ENCODE measurements at regions not wholly inside any gene's neighbourhood (a gene's known extent, or its start where the extent isn't known, plus 50 kb on each side); places are given as distances from the start of the nearest gene placed in this dataset.

DNA sequence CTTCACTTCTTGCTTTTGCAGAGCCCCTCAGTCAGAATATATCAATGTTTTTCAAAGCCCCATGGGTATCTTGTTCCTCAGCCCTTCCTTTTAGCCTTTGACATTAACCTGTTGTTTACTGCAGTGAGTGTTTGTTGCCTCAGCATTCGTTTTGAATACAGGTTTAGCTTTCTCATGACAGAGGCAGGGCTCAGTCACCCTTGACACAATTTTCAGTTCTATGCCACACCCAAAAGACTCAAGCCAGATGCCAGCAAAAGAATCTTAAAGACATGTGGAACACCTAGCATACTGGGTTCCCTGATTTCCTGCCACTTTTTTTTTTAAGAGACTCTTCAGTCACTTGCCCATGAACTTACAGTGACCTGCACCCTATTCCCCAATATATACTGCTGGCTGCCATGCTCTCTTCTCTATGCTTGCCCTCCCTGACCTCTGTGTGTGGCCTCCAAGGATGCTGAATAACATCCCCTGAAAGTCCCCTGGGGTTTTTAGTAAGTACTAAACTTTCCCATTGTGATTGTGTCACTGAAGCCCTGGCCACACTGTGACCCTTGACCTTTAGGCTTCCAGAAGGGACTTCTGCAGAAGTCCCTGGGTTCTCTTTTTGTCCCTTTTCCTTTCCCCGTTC lies 1225.5 kb downstream of the TBC1D22A start:
- WGBS, 2 donors: 45 to 48% methylated on average over 2 of the region's 2 CpGs
- intact Hi-C loops (cut with DNase I): no loop called here
- no peak for DNase-seq
- no peak overlapping the region for H3K4me3 ChIP-seq
- no peaks in the 10 kb centered on the region for H3K36me3 ChIP-seq
- peaks cover 0 to 10% (median 1%) of the 10 kb centered on the region in 4 donors for H3K9me3 ChIP-seq
- no peak overlapping the region for H3K27ac ChIP-seq
- no peak for TF ChIP-seq EP300 (IDR thresholded peaks at IDR 0.05)
- no peaks in the 10 kb centered on the region for H3K27me3 ChIP-seq
- H3K4me1 ChIP-seq: peaks cover 0 to 7% (median 0%) of the 10 kb centered on the region in 4 donors

DNA sequence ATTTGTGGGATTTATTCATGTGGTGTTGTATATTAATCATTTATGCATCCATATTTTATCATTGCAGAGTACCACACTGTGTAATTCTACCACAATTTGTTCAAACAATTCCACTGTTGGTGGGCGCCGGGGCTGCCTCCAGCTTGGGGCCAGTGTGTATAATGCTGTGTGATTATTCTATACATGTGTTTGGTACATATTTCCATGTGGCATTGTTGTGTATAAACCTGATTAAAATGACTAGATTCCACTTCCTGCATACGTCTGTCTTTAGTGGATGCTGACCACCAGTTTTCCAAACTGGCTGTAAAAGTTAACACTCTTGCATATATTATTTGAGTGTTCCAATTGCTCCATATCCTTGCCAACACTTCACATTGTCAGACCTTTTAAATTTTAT lies 1213.8 kb downstream of the TBC1D22A start:
- Histone ChIP-seq H3K9me3 (peaks cover 0 to 9% (median 2%) of the 10 kb centered on the region in 4 donors), H3K27ac (no peak overlapping the region), H3K27me3 (peaks cover 0 to 4% (median 0%) of the 10 kb centered on the region in 3 donors), H3K4me1 (no peaks in the 10 kb centered on the region), H3K4me3 (no peak overlapping the region), H3K36me3 (no peaks in the 10 kb centered on the region)
- intact Hi-C loops (cut with DNase I): no loop called here
- TF ChIP-seq, protein P1, sequence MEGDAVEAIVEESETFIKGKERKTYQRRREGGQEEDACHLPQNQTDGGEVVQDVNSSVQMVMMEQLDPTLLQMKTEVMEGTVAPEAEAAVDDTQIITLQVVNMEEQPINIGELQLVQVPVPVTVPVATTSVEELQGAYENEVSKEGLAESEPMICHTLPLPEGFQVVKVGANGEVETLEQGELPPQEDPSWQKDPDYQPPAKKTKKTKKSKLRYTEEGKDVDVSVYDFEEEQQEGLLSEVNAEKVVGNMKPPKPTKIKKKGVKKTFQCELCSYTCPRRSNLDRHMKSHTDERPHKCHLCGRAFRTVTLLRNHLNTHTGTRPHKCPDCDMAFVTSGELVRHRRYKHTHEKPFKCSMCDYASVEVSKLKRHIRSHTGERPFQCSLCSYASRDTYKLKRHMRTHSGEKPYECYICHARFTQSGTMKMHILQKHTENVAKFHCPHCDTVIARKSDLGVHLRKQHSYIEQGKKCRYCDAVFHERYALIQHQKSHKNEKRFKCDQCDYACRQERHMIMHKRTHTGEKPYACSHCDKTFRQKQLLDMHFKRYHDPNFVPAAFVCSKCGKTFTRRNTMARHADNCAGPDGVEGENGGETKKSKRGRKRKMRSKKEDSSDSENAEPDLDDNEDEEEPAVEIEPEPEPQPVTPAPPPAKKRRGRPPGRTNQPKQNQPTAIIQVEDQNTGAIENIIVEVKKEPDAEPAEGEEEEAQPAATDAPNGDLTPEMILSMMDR (IDR thresholded peaks at IDR 0.05): no peak
- TF ChIP-seq POLR2A (IDR thresholded peaks at IDR 0.05) (no peak), POLR2AphosphoS5 (IDR thresholded peaks at IDR 0.05) (no peak), EP300 (IDR thresholded peaks at IDR 0.05) (no peak)
- 86 to 89% methylated on average over 3 of the region's 3 CpGs for WGBS, 2 donors
- DNase-seq: no peak

DNA sequence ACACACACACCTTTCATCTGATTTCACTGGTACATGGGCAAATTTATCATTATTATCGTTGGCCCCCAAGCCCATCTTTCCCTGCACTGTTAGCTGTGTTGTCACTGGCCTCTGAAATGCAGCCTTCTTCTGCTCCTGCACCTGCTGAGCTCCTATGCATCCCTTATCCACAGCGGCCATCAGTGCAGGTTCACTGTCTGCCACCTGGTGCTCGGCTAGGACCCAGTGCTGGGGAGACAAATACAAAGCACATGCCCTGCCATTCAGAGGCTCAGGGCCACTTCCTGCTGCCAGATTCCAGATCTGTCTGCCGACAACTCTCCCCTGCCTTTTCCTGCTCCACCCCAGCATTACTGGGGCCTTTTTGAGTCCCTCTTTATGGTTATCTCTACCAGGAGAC lies 1205.4 kb downstream of the TBC1D22A start:
- intact Hi-C loops (cut with DNase I): no loop called here
- WGBS, 2 donors: 63 to 64% methylated on average over 4 of the region's 4 CpGs
- Histone ChIP-seq H3K36me3 (no peaks in the 10 kb centered on the region), H3K4me3 (no peak overlapping the region), H3K27ac (no peak overlapping the region), H3K4me1 (no peaks in the 10 kb centered on the region), H3K9me3 (no peaks in the 10 kb centered on the region), H3K27me3 (peaks cover 0 to 17% (median 0%) of the 10 kb centered on the region in 3 donors)
- TF ChIP-seq POLR2A (IDR thresholded peaks at IDR 0.05) (no peak), POLR2AphosphoS5 (IDR thresholded peaks at IDR 0.05) (no peak)
- TF ChIP-seq, protein P1 (IDR thresholded peaks at IDR 0.05): no peak
- DNase-seq: no peak

DNA sequence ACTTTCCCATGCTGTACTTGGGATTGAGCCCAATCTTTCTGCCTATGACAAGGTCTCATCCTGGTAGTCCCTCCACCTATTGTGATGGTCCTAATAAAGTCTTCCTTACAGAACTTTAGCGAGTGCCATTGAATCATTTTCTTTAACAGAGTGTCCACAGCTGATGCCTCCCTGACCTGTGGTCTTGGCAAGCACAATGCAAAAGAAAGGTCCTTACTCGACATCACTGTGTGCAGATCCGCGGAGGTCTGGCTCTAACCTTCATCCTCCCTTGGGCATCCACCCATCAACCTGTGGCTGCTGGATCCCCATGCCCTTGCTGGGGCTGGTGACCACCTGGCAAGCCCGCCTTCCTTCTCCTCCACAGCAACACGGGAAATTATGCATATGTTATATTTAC lies 1203.9 kb downstream of the TBC1D22A start:
- WGBS, 2 donors: 84 to 90% methylated on average over 6 of the region's 6 CpGs
- peaks cover 0 to 13% (median 0%) of the 10 kb centered on the region in 3 donors for H3K27me3 ChIP-seq

DNA sequence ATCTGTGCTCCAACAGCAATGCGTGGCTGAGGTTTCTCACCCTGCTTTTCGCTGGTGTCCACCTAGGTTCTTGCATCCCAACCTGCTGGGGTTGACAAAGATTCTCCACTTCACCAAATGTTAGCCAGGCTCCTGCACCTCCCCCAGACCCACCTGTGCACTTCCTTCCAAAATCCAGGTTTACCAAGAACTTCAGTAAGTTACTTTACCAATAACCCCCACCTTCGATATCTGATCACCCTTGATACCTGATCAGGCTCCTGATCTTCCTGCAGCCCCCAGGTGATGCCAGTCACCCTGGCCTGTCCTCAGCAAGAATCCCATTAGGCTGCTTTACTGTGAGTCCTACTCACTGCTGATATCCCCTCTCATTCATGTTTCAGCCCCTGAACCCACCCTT lies 1203.4 kb downstream of the TBC1D22A start:
- no peak overlapping the region for H3K27ac ChIP-seq
- DNase-seq: no peak
- WGBS, 2 donors: 94 to 95% methylated on average over 3 of the region's 3 CpGs
- no peaks in the 10 kb centered on the region for H3K36me3 ChIP-seq
- no peaks in the 10 kb centered on the region for H3K9me3 ChIP-seq
- intact Hi-C loops (cut with DNase I): no loop called here
- no peak for TF ChIP-seq EP300 (IDR thresholded peaks at IDR 0.05)
- H3K4me3 ChIP-seq: no peak overlapping the region
- no peaks in the 10 kb centered on the region for H3K4me1 ChIP-seq
- H3K27me3 ChIP-seq: peaks cover 0 to 13% (median 0%) of the 10 kb centered on the region in 3 donors

More for the DNA sequence above, 1203.9 kb downstream of the TBC1D22A start:
- Histone ChIP-seq H3K36me3 (no peaks in the 10 kb centered on the region), H3K9me3 (no peaks in the 10 kb centered on the region), H3K27ac (no peak overlapping the region), H3K4me1 (no peaks in the 10 kb centered on the region), H3K4me3 (no peak overlapping the region)
- no peak for DNase-seq
- TF ChIP-seq POLR2A (IDR thresholded peaks at IDR 0.05) (no peak), POLR2AphosphoS5 (IDR thresholded peaks at IDR 0.05) (no peak), EP300 (IDR thresholded peaks at IDR 0.05) (no peak)
- TF ChIP-seq, protein P1 (IDR thresholded peaks at IDR 0.05): no peak
- intact Hi-C loops (cut with DNase I): no loop called here

DNA sequence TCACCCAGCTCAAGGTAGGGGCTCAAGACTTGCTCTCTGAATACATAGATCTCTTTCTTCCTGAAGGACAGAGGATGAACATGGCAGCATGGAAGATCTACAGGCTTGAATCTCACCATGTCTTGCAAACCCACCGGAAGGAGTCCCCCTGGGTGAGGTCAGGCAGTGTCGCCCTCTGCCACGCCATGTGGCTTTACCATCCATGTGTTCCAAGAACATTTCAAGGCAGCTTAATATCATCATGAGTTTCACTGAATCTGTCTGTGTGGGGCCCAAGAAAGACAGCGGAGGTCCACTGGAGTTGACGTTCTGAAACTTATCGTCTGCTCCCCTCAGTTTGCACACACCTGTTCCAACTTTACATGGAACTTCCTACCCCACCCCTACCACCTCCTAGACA lies 1202.6 kb downstream of the TBC1D22A start:
- intact Hi-C loops (cut with DNase I): no loop called here
- H3K27me3 ChIP-seq: peaks cover 0 to 13% (median 0%) of the 10 kb centered on the region in 3 donors
- no peak overlapping the region for H3K27ac ChIP-seq
- no peaks in the 10 kb centered on the region for H3K36me3 ChIP-seq
- H3K4me1 ChIP-seq: no peaks in the 10 kb centered on the region
- TF ChIP-seq, protein P1 (IDR thresholded peaks at IDR 0.05): no peak
- TF ChIP-seq POLR2A (IDR thresholded peaks at IDR 0.05): no peak
- no peak for TF ChIP-seq EP300 (IDR thresholded peaks at IDR 0.05)
- TF ChIP-seq POLR2AphosphoS5 (IDR thresholded peaks at IDR 0.05): no peak
- WGBS, 2 donors: 94 to 95% methylated on average over 6 of the region's 6 CpGs
- H3K4me3 ChIP-seq: no peak overlapping the region
- no peak for DNase-seq
- H3K9me3 ChIP-seq: no peaks in the 10 kb centered on the region
